ENCODE measurements at regions not wholly inside any gene's neighbourhood (a gene's known extent, or its start where the extent isn't known, plus 50 kb on each side); places are given as distances from the start of the nearest gene placed in this dataset.

GRCh38 chr21:41671212-41671762, 95.6 kb downstream of the RIPK4 start:
- no peak for DNase-seq (ENCODE audit: low read depth)
- CTCF ChIA-PET: no interaction called here
- Histone ChIP-seq H3K27me3 (ENCODE audit: control insufficient read depth, insufficient read depth, low read length) (no peaks in the 10 kb centered on the region; the same call in 1 of the 2 replicates), H3K36me3 (ENCODE audit: control insufficient read depth, insufficient read depth, low read length) (no peaks in the 10 kb centered on the region), H3K4me3 (ENCODE audit: low read depth, low read length) (no peak overlapping the region)
- POLR2A ChIA-PET: no interaction called here
- TF ChIP-seq CTCF (IDR thresholded peaks at IDR 0.05; ENCODE audit: insufficient read depth, low read depth, low read length): no peak

- CTCF ChIA-PET: no interaction called here
- Histone ChIP-seq H3K27me3 (ENCODE audit: control insufficient read depth, insufficient read depth, low read length) (no peaks in the 10 kb centered on the region; the same call in 1 of the 2 replicates), H3K4me3 (ENCODE audit: low read depth, low read length) (no peak overlapping the region), H3K36me3 (ENCODE audit: control insufficient read depth, insufficient read depth, low read length) (no peaks in the 10 kb centered on the region)
- no peak for TF ChIP-seq CTCF (IDR thresholded peaks at IDR 0.05; ENCODE audit: insufficient read depth, low read depth, low read length)
- no peak for DNase-seq (ENCODE audit: low read depth)
- POLR2A ChIA-PET: no interaction called here
Observed at GRCh38 chr21:41670056-41670805, 96.6 kb downstream of the RIPK4 start.

GRCh38 chr21:41669533-41669830, 97.4 kb downstream of the RIPK4 start:
- TF ChIP-seq CTCF (IDR thresholded peaks at IDR 0.05; ENCODE audit: insufficient read depth, low read depth, low read length): no peak
- Histone ChIP-seq H3K36me3 (ENCODE audit: control insufficient read depth, insufficient read depth, low read length) (no peaks in the 10 kb centered on the region), H3K4me3 (ENCODE audit: low read depth, low read length) (no peak overlapping the region), H3K27me3 (ENCODE audit: control insufficient read depth, insufficient read depth, low read length) (no peaks in the 10 kb centered on the region; the same call in 1 of the 2 replicates)
- ChIA-PET POLR2A (no interaction called here), CTCF (interaction anchor here (0.6 kb wide), 1 partner anchor 64 kb away, joined by 3 read pairs; no protein-coding TSS in a partner anchor)
- no peak for DNase-seq (ENCODE audit: low read depth)

GRCh38 chr21:41668686-41669532, 97.9 kb downstream of the RIPK4 start:
- DNase-seq (ENCODE audit: low read depth): no peak
- Histone ChIP-seq H3K4me3 (ENCODE audit: low read depth, low read length) (no peak overlapping the region), H3K36me3 (ENCODE audit: control insufficient read depth, insufficient read depth, low read length) (no peaks in the 10 kb centered on the region), H3K27me3 (ENCODE audit: control insufficient read depth, insufficient read depth, low read length) (no peaks in the 10 kb centered on the region; the same call in 1 of the 2 replicates)
- no peak for TF ChIP-seq CTCF (IDR thresholded peaks at IDR 0.05; ENCODE audit: insufficient read depth, low read depth, low read length)
- CTCF ChIA-PET: interaction anchor here (0.6 kb wide), 1 partner anchor 64 kb away, joined by 3 read pairs; no protein-coding TSS in a partner anchor
- POLR2A ChIA-PET: no interaction called here

- no peak for DNase-seq (ENCODE audit: low read depth)
- no peaks in the 10 kb centered on the region for H3K36me3 ChIP-seq (ENCODE audit: control insufficient read depth, insufficient read depth, low read length)
- no peak overlapping the region for H3K4me3 ChIP-seq (ENCODE audit: low read depth, low read length)
- CTCF ChIA-PET: interaction anchor here (0.6 kb wide), 1 partner anchor 56 kb away, joined by 3 read pairs; no protein-coding TSS in a partner anchor
- no peak for TF ChIP-seq CTCF (IDR thresholded peaks at IDR 0.05; ENCODE audit: insufficient read depth, low read depth, low read length)
- H3K27me3 ChIP-seq (ENCODE audit: control insufficient read depth, insufficient read depth, low read length): no peaks in the 10 kb centered on the region; the same call in 1 of the 2 replicates
- POLR2A ChIA-PET: no interaction called here
Observed at GRCh38 chr21:41668051-41668541, 98.8 kb downstream of the RIPK4 start.
